ENCODE measurements at regions not wholly inside any gene's neighbourhood (a gene's known extent, or its start where the extent isn't known, plus 50 kb on each side); places are given as distances from the start of the nearest gene placed in this dataset.

GRCh38 chr3:177441813-177442646 lies 244.7 kb upstream of the TBL1XR1 start:
- TF ChIP-seq CTCF (IDR thresholded peaks at IDR 0.05) (no peak), JUN (CRISPR knock-in tag; IDR thresholded peaks at IDR 0.05) (no peak), CBFB (CRISPR knock-in tag; IDR thresholded peaks at IDR 0.05; ENCODE audit: low read depth) (no peak), ATF3 (CRISPR knock-in tag; conservative IDR thresholded peaks at IDR 0.05) (no peak), NR3C1 (CRISPR knock-in tag; conservative IDR thresholded peaks at IDR 0.05; ENCODE audit: low read depth) (no peak), E2F4 (CRISPR knock-in tag; IDR thresholded peaks at IDR 0.05; ENCODE audit: borderline replicate concordance, low read depth) (no peak), CREB1 (CRISPR knock-in tag; IDR thresholded peaks at IDR 0.05) (no peak)
